ENCODE measurements at regions not wholly inside any gene's neighbourhood (a gene's known extent, or its start where the extent isn't known, plus 50 kb on each side); places are given as distances from the start of the nearest gene placed in this dataset.

GRCh38 chr15:96264351-96264798 lies 66.1 kb upstream of the NR2F2 start:
- Histone ChIP-seq H3K27me3 (no peaks in the 10 kb centered on the region), H3K9me3 (peaks cover 4% of the 10 kb centered on the region; the same call in 1 of the 2 replicates), H3K4me3 (no peak overlapping the region), H3K36me3 (no peaks in the 10 kb centered on the region; the same call in 1 of the 2 replicates)
- no peak for DNase-seq

GRCh38 chr15:96264801-96265515 lies 65.5 kb upstream of the NR2F2 start:
- Histone ChIP-seq H3K9me3 (peaks cover 4% of the 10 kb centered on the region; the same call in 1 of the 2 replicates), H3K4me3 (no peak overlapping the region), H3K36me3 (no peaks in the 10 kb centered on the region; the same call in 1 of the 2 replicates), H3K27me3 (no peaks in the 10 kb centered on the region)
- DNase-seq = no peak

- no peaks in the 10 kb centered on the region; the same call in 1 of the 2 replicates for H3K36me3 ChIP-seq
- H3K27me3 ChIP-seq = no peaks in the 10 kb centered on the region
- no peak for DNase-seq
- H3K9me3 ChIP-seq = peaks cover 4% of the 10 kb centered on the region; the same call in 1 of the 2 replicates
- no peak overlapping the region for H3K4me3 ChIP-seq
Observed at GRCh38 chr15:96266456-96266855, 64.0 kb upstream of the NR2F2 start.

GRCh38 chr15:96267463-96267862 lies 63.0 kb upstream of the NR2F2 start:
- H3K27me3 ChIP-seq = no peaks in the 10 kb centered on the region
- H3K36me3 ChIP-seq = no peaks in the 10 kb centered on the region; the same call in 1 of the 2 replicates
- no peak overlapping the region for H3K4me3 ChIP-seq
- DNase-seq = no peak
- peaks cover 4% of the 10 kb centered on the region; the same call in 1 of the 2 replicates for H3K9me3 ChIP-seq

- Histone ChIP-seq H3K9me3 (peaks cover 4% of the 10 kb centered on the region; the same call in 1 of the 2 replicates), H3K4me3 (no peak overlapping the region), H3K27me3 (no peaks in the 10 kb centered on the region), H3K36me3 (no peaks in the 10 kb centered on the region; the same call in 1 of the 2 replicates)
- no peak for DNase-seq
Observed at GRCh38 chr15:96268442-96269204, 61.9 kb upstream of the NR2F2 start.

GRCh38 chr15:96270581-96271172 lies 59.8 kb upstream of the NR2F2 start:
- Histone ChIP-seq H3K9me3 (peaks cover 4% of the 10 kb centered on the region; the same call in 1 of the 2 replicates), H3K36me3 (no peaks in the 10 kb centered on the region; the same call in 1 of the 2 replicates), H3K4me3 (no peak overlapping the region), H3K27me3 (no peaks in the 10 kb centered on the region)
- DNase-seq = peak; percentile 46

GRCh38 chr15:96272427-96272826 lies 58.1 kb upstream of the NR2F2 start:
- H3K36me3 ChIP-seq = no peaks in the 10 kb centered on the region
- H3K9me3 ChIP-seq = peaks cover 2% of the 10 kb centered on the region; the same call in 1 of the 2 replicates
- no peak overlapping the region for H3K4me3 ChIP-seq
- no peaks in the 10 kb centered on the region for H3K27me3 ChIP-seq
- no peak for DNase-seq

- Histone ChIP-seq H3K4me3 (no peak overlapping the region), H3K36me3 (no peaks in the 10 kb centered on the region), H3K9me3 (no peaks in the 10 kb centered on the region), H3K27me3 (no peaks in the 10 kb centered on the region)
- peak; percentile 97 for DNase-seq
Observed at GRCh38 chr15:96273317-96274086, 57.0 kb upstream of the NR2F2 start.

GRCh38 chr15:96274087-96274440 lies 56.4 kb upstream of the NR2F2 start:
- Histone ChIP-seq H3K9me3 (no peaks in the 10 kb centered on the region), H3K36me3 (no peaks in the 10 kb centered on the region), H3K27me3 (no peaks in the 10 kb centered on the region), H3K4me3 (no peak overlapping the region)
- no peak for DNase-seq

GRCh38 chr15:96274698-96275097 lies 55.8 kb upstream of the NR2F2 start:
- Histone ChIP-seq H3K9me3 (no peaks in the 10 kb centered on the region), H3K27me3 (no peaks in the 10 kb centered on the region), H3K36me3 (no peaks in the 10 kb centered on the region), H3K4me3 (no peak overlapping the region)
- no peak for DNase-seq

GRCh38 chr15:96276438-96277210 lies 53.9 kb upstream of the NR2F2 start:
- no peak for DNase-seq
- Histone ChIP-seq H3K4me3 (no peak overlapping the region), H3K9me3 (no peaks in the 10 kb centered on the region), H3K27me3 (no peaks in the 10 kb centered on the region), H3K36me3 (no peaks in the 10 kb centered on the region)
